ENCODE measurements at regions not wholly inside any gene's neighbourhood (a gene's known extent, or its start where the extent isn't known, plus 50 kb on each side); places are given as distances from the start of the nearest gene placed in this dataset.

- H3K27me3 Mint-ChIP-seq (ENCODE audit: insufficient read depth, unreplicated experiment) = no peaks in the 10 kb centered on the region
Measured at GRCh38 chr4:152175586-152175985, 360.3 kb downstream of the FBXW7 start.

GRCh38 chr4:152172146-152172545 is 363.7 kb downstream of the FBXW7 start:
- Mint-ChIP-seq H3K27ac (ENCODE audit: unreplicated experiment) (no peak overlapping the region), H3K9me3 (ENCODE audit: unreplicated experiment) (no peaks in the 10 kb centered on the region), H3K4me3 (ENCODE audit: unreplicated experiment) (no peak overlapping the region), H3K36me3 (ENCODE audit: insufficient read depth, unreplicated experiment) (no peaks in the 10 kb centered on the region), H3K27me3 (ENCODE audit: insufficient read depth, unreplicated experiment) (no peaks in the 10 kb centered on the region), H3K4me1 (ENCODE audit: low read depth, unreplicated experiment) (no peaks in the 10 kb centered on the region)
- ChIA-PET CTCF (no interaction called here), POLR2A (no interaction called here)
- no peaks in the 10 kb centered on the region for H3K36me3 ChIP-seq (ENCODE audit: control insufficient read depth, insufficient read depth, low read length)
- no peak for TF ChIP-seq CTCF (IDR thresholded peaks at IDR 0.05; ENCODE audit: insufficient read depth in 1 of 2, low read depth in 1 of 2, low read length in 1 of 2, severe bottlenecking in 1 of 2, unreplicated experiment in 1 of 2)
- H3K4me3 ChIP-seq (ENCODE audit: low read depth, low read length) = no peak overlapping the region
- no peaks in the 10 kb centered on the region for H3K9me3 ChIP-seq
- no peak for DNase-seq
- H3K4me1 ChIP-seq = no peaks in the 10 kb centered on the region
- no peaks in the 10 kb centered on the region for H3K27me3 ChIP-seq (replicated peaks; ENCODE audit: control insufficient read depth, insufficient read depth, low read length)
- no TSS peak for BruUV-seq (replicated peaks)
- intact Hi-C loops (cut with micrococcal nuclease; ENCODE audit: unreplicated experiment) = no loop called here

More at GRCh38 chr4:152175586-152175985, 360.3 kb downstream of the FBXW7 start:
- BruUV-seq (replicated peaks) = no TSS peak
- no peaks in the 10 kb centered on the region for H3K4me1 ChIP-seq
- Mint-ChIP-seq H3K4me3 (ENCODE audit: unreplicated experiment) (no peak overlapping the region), H3K27ac (ENCODE audit: unreplicated experiment) (no peak overlapping the region), H3K9me3 (ENCODE audit: unreplicated experiment) (no peaks in the 10 kb centered on the region), H3K36me3 (ENCODE audit: insufficient read depth, unreplicated experiment) (no peaks in the 10 kb centered on the region), H3K4me1 (ENCODE audit: low read depth, unreplicated experiment) (no peaks in the 10 kb centered on the region)
- no peak for DNase-seq
- no peaks in the 10 kb centered on the region for H3K27me3 ChIP-seq (replicated peaks; ENCODE audit: control insufficient read depth, insufficient read depth, low read length)
- CTCF ChIA-PET = no interaction called here
- H3K9me3 ChIP-seq = no peaks in the 10 kb centered on the region
- H3K4me3 ChIP-seq (ENCODE audit: low read depth, low read length) = no peak overlapping the region
- no peaks in the 10 kb centered on the region for H3K36me3 ChIP-seq (ENCODE audit: control insufficient read depth, insufficient read depth, low read length)
- POLR2A ChIA-PET = no interaction called here
- intact Hi-C loops (cut with micrococcal nuclease; ENCODE audit: unreplicated experiment) = no loop called here
- TF ChIP-seq CTCF (IDR thresholded peaks at IDR 0.05; ENCODE audit: insufficient read depth in 1 of 2, low read depth in 1 of 2, low read length in 1 of 2, severe bottlenecking in 1 of 2, unreplicated experiment in 1 of 2) = no peak

- intact Hi-C loops (cut with micrococcal nuclease; ENCODE audit: unreplicated experiment) = no loop called here
- Histone ChIP-seq H3K27me3 (replicated peaks; ENCODE audit: control insufficient read depth, insufficient read depth, low read length) (no peaks in the 10 kb centered on the region), H3K36me3 (ENCODE audit: control insufficient read depth, insufficient read depth, low read length) (no peaks in the 10 kb centered on the region), H3K4me1 (no peaks in the 10 kb centered on the region), H3K9me3 (no peaks in the 10 kb centered on the region), H3K4me3 (ENCODE audit: low read depth, low read length) (no peak overlapping the region)
- no peak for TF ChIP-seq CTCF (IDR thresholded peaks at IDR 0.05; ENCODE audit: insufficient read depth in 1 of 2, low read depth in 1 of 2, low read length in 1 of 2, severe bottlenecking in 1 of 2, unreplicated experiment in 1 of 2)
- H3K27ac Mint-ChIP-seq (ENCODE audit: unreplicated experiment) = no peak overlapping the region
- CTCF ChIA-PET = no interaction called here
- H3K9me3 Mint-ChIP-seq (ENCODE audit: unreplicated experiment) = no peaks in the 10 kb centered on the region
- POLR2A ChIA-PET = no interaction called here
- H3K4me1 Mint-ChIP-seq (ENCODE audit: low read depth, unreplicated experiment) = no peaks in the 10 kb centered on the region
- H3K36me3 Mint-ChIP-seq (ENCODE audit: insufficient read depth, unreplicated experiment) = no peaks in the 10 kb centered on the region
- BruUV-seq (replicated peaks) = no TSS peak
- H3K4me3 Mint-ChIP-seq (ENCODE audit: unreplicated experiment) = no peak overlapping the region
- no peaks in the 10 kb centered on the region for H3K27me3 Mint-ChIP-seq (ENCODE audit: insufficient read depth, unreplicated experiment)
- no peak for DNase-seq
Measured at GRCh38 chr4:152171556-152171955, 364.3 kb downstream of the FBXW7 start.

All from Caco-2 (cell line).